Astrocyte (in vitro differentiated cells and primary cell): ENCODE measurements at regions not wholly inside any gene's neighbourhood (a gene's known extent, or its start where the extent isn't known, plus 50 kb on each side); places are given as distances from the start of the nearest gene placed in this dataset.

Experiments used
- DNase-seq: peaks from one replicate; pipeline ENCODE4 v3.0.0-alpha.2; 2010; ENCODE audit warnings: low read depth
- FAIRE-seq: peaks from 2 replicates; lab custom pipeline; 2011; peaks lifted over from hg19 to GRCh38; lab: Jason Lieb, UNC
- H2AFZ ChIP-seq: 2 replicates; pipeline ENCODE4 v1.6.0; 2012; ENCODE audit warnings: low read depth, low read length, inconsistent platforms
- H3K27ac ChIP-seq: 2 replicates; pipeline ENCODE4 v1.5.1; 2011; ENCODE audit warnings: low read depth, low read length, inconsistent platforms
- H3K27me3 ChIP-seq: 2 replicates; pipeline ENCODE4 v1.6.0; 2011; ENCODE audit warnings: low read length, inconsistent platforms; ENCODE audit not compliant: insufficient read depth
- H3K36me3 ChIP-seq: 2 replicates; pipeline ENCODE4 v1.5.1; 2011; ENCODE audit warnings: low read length, inconsistent platforms; ENCODE audit not compliant: insufficient read depth
- H3K4me1 ChIP-seq: 2 replicates; pipeline ENCODE4 v1.5.1; 2011; ENCODE audit warnings: low read length, inconsistent platforms; ENCODE audit not compliant: insufficient read depth
- H3K4me2 ChIP-seq: 2 replicates; pipeline ENCODE4 v1.6.0; 2012; ENCODE audit warnings: low read length, inconsistent platforms
- H3K4me3 ChIP-seq: 2 replicates; pipeline ENCODE4 v1.5.1; 2011; ENCODE audit warnings: low read depth, mild to moderate bottlenecking, low read length, inconsistent platforms; ENCODE audit not compliant: insufficient read depth
- H3K79me2 ChIP-seq: 2 replicates; pipeline ENCODE4 v1.6.0; 2012; ENCODE audit warnings: mild to moderate bottlenecking, low read length, inconsistent platforms; ENCODE audit not compliant: insufficient read depth
- H3K9ac ChIP-seq: 2 replicates; pipeline ENCODE4 v1.6.0; 2012; ENCODE audit warnings: mild to moderate bottlenecking, low read length, inconsistent platforms
- H3K9me3 ChIP-seq: 2 replicates; pipeline ENCODE4 v1.5.1; 2012; ENCODE audit warnings: low read depth, mild to moderate bottlenecking, low read length, inconsistent platforms; ENCODE audit not compliant: insufficient read depth
- H4K20me1 ChIP-seq: 2 replicates; pipeline ENCODE4 v1.6.0; 2012; ENCODE audit warnings: low read length, inconsistent platforms; ENCODE audit not compliant: insufficient read depth
- H3K27ac Mint-ChIP-seq: one replicate; pipeline ENCODE4 v1.8.0; 2021; ENCODE audit warnings: mild to moderate bottlenecking, mixed read lengths; ENCODE audit not compliant: unreplicated experiment
- H3K27me3 Mint-ChIP-seq: one replicate; pipeline ENCODE4 v1.8.0; 2021; ENCODE audit warnings: low read depth, mixed read lengths; ENCODE audit not compliant: unreplicated experiment
- H3K36me3 Mint-ChIP-seq: one replicate; pipeline ENCODE4 v1.8.0; 2021; ENCODE audit warnings: low read depth, mixed read lengths; ENCODE audit not compliant: unreplicated experiment
- H3K4me1 Mint-ChIP-seq: one replicate; pipeline ENCODE4 v1.8.0; 2021; ENCODE audit warnings: low read depth, mixed read lengths; ENCODE audit not compliant: unreplicated experiment
- H3K4me3 Mint-ChIP-seq: one replicate; pipeline ENCODE4 v1.8.0; 2021; ENCODE audit warnings: mild to moderate bottlenecking, moderate library complexity, mixed read lengths; ENCODE audit not compliant: unreplicated experiment
- H3K9me3 Mint-ChIP-seq: one replicate; pipeline ENCODE4 v1.8.0; 2021; ENCODE audit warnings: mild to moderate bottlenecking, mixed read lengths; ENCODE audit not compliant: unreplicated experiment
- CTCF ChIP-seq: IDR thresholded peaks from 2 replicates; pipeline ENCODE4 v1.5.1; 2011; ENCODE audit warnings: low read depth, mild to moderate bottlenecking, inconsistent platforms, low read length, moderate library complexity; ENCODE audit not compliant: insufficient read depth
- EZH2 ChIP-seq: IDR thresholded peaks from 2 replicates; pipeline ENCODE4 v1.6.1; 2012; ENCODE audit warnings: mild to moderate bottlenecking, low read length, inconsistent platforms; ENCODE audit not compliant: insufficient read depth

GRCh38 chr3:69463531-69463930 lies 77.6 kb upstream of the FRMD4B start:
- no peaks in the 10 kb centered on the region for H3K36me3 ChIP-seq
- Mint-ChIP-seq H3K36me3 (no peaks in the 10 kb centered on the region), H3K27me3 (peaks cover 2% of the 10 kb centered on the region), H3K27ac (no peak overlapping the region), H3K4me3 (no peak overlapping the region), H3K4me1 (no peaks in the 10 kb centered on the region), H3K9me3 (no peaks in the 10 kb centered on the region)
- FAIRE-seq (no peak), DNase-seq (no peak)
- H2AFZ ChIP-seq: no peak overlapping the region
- no peak overlapping the region for H3K4me3 ChIP-seq
- H3K9ac ChIP-seq: no peak overlapping the region
- H3K79me2 ChIP-seq: no peaks in the 10 kb centered on the region
- no peak overlapping the region for H3K4me2 ChIP-seq
- TF ChIP-seq CTCF (no peak), EZH2 (no peak)
- peaks cover 2% of the 10 kb centered on the region for H3K27me3 ChIP-seq
- no peaks in the 10 kb centered on the region for H3K4me1 ChIP-seq
- no peak overlapping the region for H3K27ac ChIP-seq
- no peaks in the 10 kb centered on the region for H3K9me3 ChIP-seq
- no peaks in the 10 kb centered on the region for H4K20me1 ChIP-seq

DNA sequence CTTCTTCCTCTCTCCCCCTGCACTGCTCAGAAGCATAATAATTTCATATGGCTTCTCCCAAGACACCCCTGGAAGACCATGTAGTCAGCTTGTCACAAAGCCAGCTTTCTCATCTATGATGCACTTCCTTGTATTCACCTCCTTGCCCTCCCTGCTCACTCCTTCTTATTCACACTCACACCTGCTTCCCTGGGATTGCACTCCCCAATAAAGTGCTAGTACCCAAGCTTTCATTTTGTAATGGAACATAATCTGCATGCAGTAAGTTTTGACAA lies 76.9 kb upstream of the FRMD4B start:
- Histone ChIP-seq H3K4me3 (no peak overlapping the region), H4K20me1 (no peaks in the 10 kb centered on the region), H3K9ac (no peak overlapping the region), H3K79me2 (no peaks in the 10 kb centered on the region), H3K36me3 (no peaks in the 10 kb centered on the region), H3K27ac (no peak overlapping the region), H3K27me3 (peaks cover 2% of the 10 kb centered on the region), H3K9me3 (no peaks in the 10 kb centered on the region), H2AFZ (no peak overlapping the region), H3K4me1 (no peaks in the 10 kb centered on the region), H3K4me2 (no peak overlapping the region)
- H3K4me3 Mint-ChIP-seq: no peak overlapping the region
- TF ChIP-seq CTCF (no peak), EZH2 (no peak)
- peaks cover 2% of the 10 kb centered on the region for H3K27me3 Mint-ChIP-seq
- H3K4me1 Mint-ChIP-seq: no peaks in the 10 kb centered on the region
- DNase-seq (no peak), FAIRE-seq (no peak)
- no peaks in the 10 kb centered on the region for H3K9me3 Mint-ChIP-seq
- no peak overlapping the region for H3K27ac Mint-ChIP-seq
- H3K36me3 Mint-ChIP-seq: no peaks in the 10 kb centered on the region

DNA sequence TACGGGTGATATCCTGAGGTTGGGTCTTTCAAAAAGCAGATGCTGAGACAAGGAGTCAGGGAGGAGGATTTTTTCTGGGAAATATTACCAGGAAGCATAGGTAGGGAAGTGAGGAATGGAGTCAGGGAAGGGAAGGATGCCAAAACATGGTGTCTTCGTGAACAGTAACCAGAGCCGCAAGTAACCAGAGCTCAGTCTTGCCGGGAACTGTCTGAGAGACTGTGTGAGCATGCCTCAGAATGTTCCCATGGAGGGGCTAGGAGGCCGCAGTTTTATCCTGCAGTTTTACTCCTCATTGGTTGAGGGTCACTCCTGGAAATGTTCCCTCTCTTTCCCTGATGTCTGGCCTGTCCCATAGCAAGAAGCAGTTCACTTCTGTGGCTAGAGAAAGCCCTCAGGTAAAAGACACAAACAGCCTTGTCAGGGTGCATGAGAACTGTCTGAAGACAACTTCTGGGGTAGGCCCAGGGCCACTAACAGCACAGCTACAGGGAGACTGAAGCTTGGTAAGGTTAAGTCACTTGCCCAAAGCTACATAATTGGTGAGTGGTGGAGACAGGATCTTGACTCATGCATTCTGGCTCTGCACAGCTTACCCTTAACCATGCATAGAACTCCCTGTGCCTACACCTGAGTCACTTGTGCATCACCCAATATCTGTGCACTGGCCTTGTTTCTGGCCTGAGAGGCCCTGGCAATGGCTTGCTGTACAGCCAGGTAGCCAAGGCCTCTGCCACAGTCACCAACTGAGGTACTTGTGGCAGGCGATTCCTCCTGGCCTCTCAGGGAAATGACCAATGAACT lies 76.3 kb upstream of the FRMD4B start:
- Histone ChIP-seq H3K79me2 (no peaks in the 10 kb centered on the region), H3K9ac (no peak overlapping the region), H2AFZ (no peak overlapping the region), H3K4me3 (no peak overlapping the region), H3K27ac (no peak overlapping the region), H3K36me3 (no peaks in the 10 kb centered on the region), H3K9me3 (no peaks in the 10 kb centered on the region), H3K4me1 (no peaks in the 10 kb centered on the region), H3K27me3 (no peaks in the 10 kb centered on the region), H4K20me1 (no peaks in the 10 kb centered on the region), H3K4me2 (no peak overlapping the region)
- Mint-ChIP-seq H3K36me3 (no peaks in the 10 kb centered on the region), H3K27me3 (peaks cover 2% of the 10 kb centered on the region), H3K9me3 (no peaks in the 10 kb centered on the region), H3K27ac (no peak overlapping the region), H3K4me3 (no peak overlapping the region), H3K4me1 (no peaks in the 10 kb centered on the region)
- FAIRE-seq (no peak), DNase-seq (no peak)
- TF ChIP-seq EZH2 (no peak), CTCF (no peak)
